Left forelimb (tissue), 1 donor: ENCODE measurements at regions not wholly inside any gene's neighbourhood (a gene's known extent, or its start where the extent isn't known, plus 50 kb on each side); places are given as distances from the start of the nearest gene placed in this dataset.

Experiments used
- DNase-seq: peaks from one replicate; pipeline ENCODE4 v3.0.0-alpha.2; 2018; ENCODE audit warnings: low spot score

GRCh38 chr12:4223273-4223845 is 50.2 kb upstream of the CCND2 start:
- no peak for DNase-seq

GRCh38 chr12:4221258-4221620 is 52.3 kb upstream of the CCND2 start:
- no peak for DNase-seq

- no peak for DNase-seq
Measured at GRCh38 chr12:4220536-4221257, 52.9 kb upstream of the CCND2 start.

GRCh38 chr12:4217091-4217490 is 56.5 kb upstream of the CCND2 start:
- DNase-seq, result no peak

GRCh38 chr12:4216187-4216927 is 57.2 kb upstream of the CCND2 start:
- no peak for DNase-seq

GRCh38 chr12:4215229-4216186 is 58.1 kb upstream of the CCND2 start:
- no peak for DNase-seq

GRCh38 chr12:4214877-4215228 is 58.7 kb upstream of the CCND2 start:
- no peak for DNase-seq

- no peak for DNase-seq
Measured at GRCh38 chr12:4213471-4213870, 60.1 kb upstream of the CCND2 start.

GRCh38 chr12:4212845-4213244 is 60.7 kb upstream of the CCND2 start:
- no peak for DNase-seq

GRCh38 chr12:4211372-4211771 is 62.2 kb upstream of the CCND2 start:
- no peak for DNase-seq

GRCh38 chr12:4210183-4210582 is 63.4 kb upstream of the CCND2 start:
- DNase-seq, result no peak

GRCh38 chr12:4206470-4206869 is 67.1 kb upstream of the CCND2 start:
- DNase-seq, result no peak

GRCh38 chr12:4203772-4204376 is 69.7 kb upstream of the CCND2 start:
- DNase-seq, result no peak

GRCh38 chr12:4202918-4203317 is 70.6 kb upstream of the CCND2 start:
- no peak for DNase-seq

GRCh38 chr12:4202487-4202886 is 71.1 kb upstream of the CCND2 start:
- no peak for DNase-seq

- DNase-seq, result no peak
Measured at GRCh38 chr12:4201333-4202100, 72.0 kb upstream of the CCND2 start.

- DNase-seq, result no peak
Measured at GRCh38 chr12:4197922-4198763, 75.4 kb upstream of the CCND2 start.

GRCh38 chr12:4196805-4197420 is 76.6 kb upstream of the CCND2 start:
- no peak for DNase-seq

- DNase-seq, result no peak
Measured at GRCh38 chr12:4194668-4195067, 78.9 kb upstream of the CCND2 start.

- DNase-seq, result no peak
Measured at GRCh38 chr12:4193821-4194220, 79.7 kb upstream of the CCND2 start.
